T-helper 2 cell (primary cell): ENCODE measurements at regions not wholly inside any gene's neighbourhood (a gene's known extent, or its start where the extent isn't known, plus 50 kb on each side); places are given as distances from the start of the nearest gene placed in this dataset.
A peak's percentile ranks its signal among the peaks of the same experiment; 100 is the strongest.

Experiments
- DNase-seq, 5 experiments: peaks; one replicate each; pipeline versions ENCODE4 v3.0.0 to v3.0.0-alpha.2; 2012 to 2022

DNA sequence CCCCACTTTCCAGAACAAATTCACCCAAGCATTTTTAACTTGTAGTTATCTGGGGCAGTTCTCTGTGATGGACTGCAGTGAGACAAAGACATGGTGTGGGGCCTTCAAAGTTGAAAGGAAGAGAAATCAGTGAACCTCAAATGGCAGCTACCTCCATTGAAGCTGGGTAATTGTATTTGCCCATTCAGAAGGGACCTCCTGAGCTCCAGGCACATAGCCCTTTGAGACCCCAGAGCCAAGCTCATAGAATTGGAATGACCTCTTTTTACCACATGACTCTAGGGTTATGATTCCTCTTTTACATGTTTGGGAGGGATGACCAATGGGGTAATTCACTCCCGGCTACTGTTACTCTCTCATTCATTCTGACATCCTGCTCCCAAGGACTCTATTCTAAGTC, 368.4 kb upstream of the ITGA1 start:
- no peak for DNase-seq

DNA sequence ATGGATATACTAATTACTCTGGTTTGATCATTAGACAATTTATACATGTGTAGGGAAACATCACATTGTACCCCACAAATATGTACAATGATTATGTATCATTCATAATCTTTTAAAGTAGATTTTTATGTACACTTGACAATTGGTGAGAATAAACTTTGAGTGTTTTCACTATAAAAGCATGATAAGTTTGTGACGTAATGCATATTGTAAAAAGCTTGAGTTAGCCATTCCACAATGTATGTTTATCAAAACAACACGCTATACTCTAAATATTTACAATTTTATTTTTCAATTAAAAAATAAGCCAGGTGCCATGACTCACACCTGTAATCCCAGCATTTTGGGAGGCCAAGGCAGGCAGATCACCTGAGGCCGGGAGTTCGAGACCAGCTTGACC, 360.1 kb upstream of the ITGA1 start:
- DNase-seq, result no peak

DNA sequence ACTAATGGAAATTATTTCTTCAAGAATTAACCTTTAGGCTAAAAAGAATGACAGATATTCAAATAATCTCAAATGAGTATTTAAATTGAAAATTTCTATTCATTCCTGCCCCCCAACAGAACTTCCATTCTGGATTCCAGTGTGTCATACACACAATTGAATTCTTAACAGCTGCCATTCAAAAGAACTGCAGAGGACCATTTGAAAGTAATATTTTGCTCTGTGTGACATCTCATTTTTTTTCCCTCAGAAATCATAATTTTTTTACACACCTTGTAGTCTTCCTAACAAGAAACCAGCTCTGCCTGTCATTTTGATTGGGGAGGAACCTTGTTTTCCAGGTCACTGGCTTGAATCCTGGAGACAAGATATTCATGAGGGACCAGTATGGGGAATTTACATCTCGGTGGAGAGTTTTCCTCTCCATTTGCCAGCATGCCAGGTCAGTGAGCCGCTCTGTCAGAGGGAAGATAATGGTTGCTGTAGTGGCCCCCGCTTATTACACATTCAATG, 358.7 kb upstream of the ITGA1 start:
- DNase-seq, result no peak

DNA sequence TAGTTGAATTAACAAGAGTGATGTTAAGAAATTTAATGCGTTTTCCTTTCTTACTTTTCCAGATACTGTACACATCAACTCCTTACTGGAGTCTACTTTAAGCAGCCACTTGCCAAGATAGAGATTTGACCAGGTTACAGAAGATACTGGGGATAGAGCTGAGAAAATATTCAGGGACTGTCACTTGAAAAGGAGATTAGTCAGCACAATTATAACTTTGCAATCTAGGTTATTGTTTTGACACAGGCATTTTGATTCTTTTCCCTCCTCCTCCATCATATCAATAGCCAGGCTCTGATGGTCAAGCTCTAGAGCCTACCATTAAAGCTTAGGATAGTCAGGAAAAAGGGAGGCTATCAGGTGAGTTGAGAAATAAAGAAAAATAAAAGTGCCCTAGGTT, 345.9 kb upstream of the ITGA1 start:
- DNase-seq, result no peak

DNA sequence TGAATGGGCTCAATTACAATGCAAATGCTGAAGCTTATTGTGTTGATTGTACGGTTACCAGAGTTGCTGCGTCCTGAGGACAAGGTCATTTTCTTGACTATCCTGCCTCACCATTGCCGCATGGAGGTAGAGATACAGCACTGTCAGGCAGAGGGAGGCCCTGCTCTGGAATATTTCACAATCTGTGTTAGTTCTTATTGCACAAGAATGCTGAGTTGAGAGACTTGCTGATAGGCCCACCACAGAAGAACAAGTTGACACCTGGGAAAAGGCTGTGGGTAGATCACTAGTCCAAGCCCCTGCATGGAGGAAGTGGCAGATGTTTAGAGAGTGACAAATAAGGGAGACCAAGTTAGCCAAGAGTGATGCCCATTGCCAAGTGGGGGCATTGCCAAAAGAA, 344.5 kb upstream of the ITGA1 start:
- no peak for DNase-seq

DNA sequence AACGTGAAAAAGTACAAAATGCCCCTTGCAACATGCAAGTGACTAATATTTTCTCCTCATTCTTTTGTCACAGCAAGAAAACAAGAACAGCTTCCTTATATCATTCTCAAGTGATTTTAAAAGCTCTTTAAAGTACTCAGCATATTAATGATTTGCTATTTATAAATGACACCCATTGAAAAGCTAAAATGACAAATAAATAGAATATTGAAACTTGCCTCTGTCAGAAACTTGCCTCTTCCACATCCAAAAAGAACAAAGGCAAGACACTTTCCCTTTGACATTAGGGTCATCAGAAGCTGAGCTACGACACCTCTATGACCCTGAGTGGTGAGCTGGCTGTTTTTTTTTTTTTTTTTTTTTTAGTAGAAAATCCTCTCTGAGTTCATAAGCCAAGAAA, 339.6 kb upstream of the ITGA1 start:
- DNase-seq, result no peak

DNA sequence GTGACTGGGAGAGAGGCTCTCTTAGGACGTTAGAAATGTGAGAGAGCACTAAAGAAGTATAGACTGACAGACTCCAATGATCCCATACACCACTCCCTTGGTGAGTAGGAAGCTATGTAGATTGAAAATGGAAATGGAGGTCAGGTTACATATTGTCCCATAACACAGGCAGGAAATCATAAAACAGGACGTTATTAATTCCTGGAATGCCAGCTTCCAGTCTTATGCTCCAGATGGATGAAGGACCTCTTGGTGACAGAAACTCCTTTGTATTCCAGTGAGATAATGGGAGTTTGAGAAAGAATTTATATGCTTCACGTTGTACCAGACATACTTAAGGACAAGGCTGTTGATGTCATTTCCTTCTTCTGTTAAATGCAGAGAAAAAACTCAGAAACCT, 338.2 kb upstream of the ITGA1 start:
- no peak for DNase-seq

DNA sequence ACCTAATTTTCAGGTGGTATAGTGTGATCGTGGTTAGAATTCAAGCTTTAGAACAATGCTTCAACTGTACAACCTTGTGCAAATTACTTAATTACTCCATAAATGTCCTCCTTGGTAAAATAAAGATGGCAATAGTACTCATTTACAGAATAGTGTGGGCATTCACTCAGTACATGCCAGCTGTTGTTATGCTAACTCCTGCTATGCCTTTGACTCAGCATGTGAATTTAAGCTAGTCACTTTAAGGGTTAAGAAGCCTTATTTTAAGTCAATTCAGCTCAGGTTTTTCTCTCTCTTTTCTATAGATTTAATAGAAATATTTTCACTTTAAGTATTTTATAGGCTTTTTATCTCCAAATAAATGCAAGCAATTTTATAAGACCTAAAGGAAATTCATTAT, 335.6 kb upstream of the ITGA1 start:
- DNase-seq, result peak in 1 of 5 experiments; percentile 11

DNA sequence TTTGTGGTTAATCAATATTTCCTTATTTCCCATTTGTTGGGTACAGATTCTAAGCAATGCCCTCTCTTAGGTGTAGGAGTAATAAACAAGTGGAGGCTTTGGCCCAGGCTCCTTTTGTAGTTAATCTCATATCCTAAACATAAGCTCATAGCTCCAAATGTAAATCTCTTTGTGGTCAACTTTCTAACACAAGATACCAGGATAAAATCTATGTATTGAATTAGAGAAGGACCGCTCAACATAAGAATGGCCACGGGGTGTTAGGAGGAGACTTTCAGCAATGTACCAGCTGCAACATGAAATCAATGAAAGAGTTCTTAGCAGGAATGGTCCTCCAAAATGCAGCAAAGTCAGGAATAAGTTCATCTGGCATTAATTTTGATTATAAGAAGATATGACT, 334.5 kb upstream of the ITGA1 start:
- no peak for DNase-seq

DNA sequence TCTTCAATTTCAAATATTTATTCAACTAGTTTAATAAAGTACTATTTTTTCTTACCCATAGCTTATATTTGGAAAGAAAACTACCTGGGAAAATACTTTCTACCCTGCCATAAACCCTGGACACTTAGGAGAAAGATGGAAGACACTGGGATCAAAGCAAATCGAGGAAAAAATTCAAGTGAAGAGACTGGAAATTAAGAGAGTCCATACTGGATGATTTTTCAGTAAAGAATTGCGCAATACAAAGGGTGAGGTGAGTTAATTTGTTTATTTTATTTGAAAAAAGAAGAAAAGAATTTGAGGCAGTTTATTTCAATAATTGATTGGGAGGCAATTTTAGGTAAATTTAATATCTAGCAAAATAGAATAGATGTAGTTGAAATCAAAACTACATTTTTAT, 331.8 kb upstream of the ITGA1 start:
- no peak for DNase-seq

DNA sequence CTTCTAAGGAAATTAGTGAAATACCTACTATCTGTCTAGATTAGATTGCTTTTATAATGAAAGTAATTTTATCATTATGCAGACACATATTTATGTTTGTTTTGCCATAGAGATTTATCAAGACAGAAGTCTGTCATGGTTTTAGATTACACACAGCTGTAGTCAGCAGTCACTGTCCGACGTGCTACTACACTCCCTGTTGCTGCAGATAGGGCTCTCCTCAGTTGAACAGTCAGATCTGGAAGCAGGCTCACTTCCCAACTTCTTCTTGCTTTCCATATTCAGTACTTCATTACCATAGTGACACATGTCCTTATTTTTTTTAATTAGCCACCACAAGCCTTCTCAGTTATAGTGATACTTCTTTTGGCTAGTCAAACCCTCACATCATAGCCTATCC, 329.9 kb upstream of the ITGA1 start:
- no peak for DNase-seq

DNA sequence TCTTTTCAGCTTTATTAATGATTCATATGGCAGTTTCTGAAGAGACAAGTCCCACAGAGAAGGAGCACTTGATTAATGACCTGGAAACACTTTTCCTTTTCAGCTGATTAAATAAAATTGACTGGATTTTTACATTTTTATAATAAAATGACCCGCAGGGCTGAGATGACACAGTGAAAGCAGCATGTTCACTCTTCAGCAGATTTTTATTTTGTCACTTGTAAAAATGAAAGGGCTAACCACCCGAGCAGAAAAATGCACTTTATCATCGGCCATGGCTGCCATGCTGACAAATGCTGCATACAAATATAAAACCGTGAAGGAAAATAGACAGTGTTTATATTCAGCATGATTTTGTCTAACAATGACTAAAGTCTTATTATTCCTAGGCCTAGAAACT, 321.6 kb upstream of the ITGA1 start:
- no peak for DNase-seq

DNA sequence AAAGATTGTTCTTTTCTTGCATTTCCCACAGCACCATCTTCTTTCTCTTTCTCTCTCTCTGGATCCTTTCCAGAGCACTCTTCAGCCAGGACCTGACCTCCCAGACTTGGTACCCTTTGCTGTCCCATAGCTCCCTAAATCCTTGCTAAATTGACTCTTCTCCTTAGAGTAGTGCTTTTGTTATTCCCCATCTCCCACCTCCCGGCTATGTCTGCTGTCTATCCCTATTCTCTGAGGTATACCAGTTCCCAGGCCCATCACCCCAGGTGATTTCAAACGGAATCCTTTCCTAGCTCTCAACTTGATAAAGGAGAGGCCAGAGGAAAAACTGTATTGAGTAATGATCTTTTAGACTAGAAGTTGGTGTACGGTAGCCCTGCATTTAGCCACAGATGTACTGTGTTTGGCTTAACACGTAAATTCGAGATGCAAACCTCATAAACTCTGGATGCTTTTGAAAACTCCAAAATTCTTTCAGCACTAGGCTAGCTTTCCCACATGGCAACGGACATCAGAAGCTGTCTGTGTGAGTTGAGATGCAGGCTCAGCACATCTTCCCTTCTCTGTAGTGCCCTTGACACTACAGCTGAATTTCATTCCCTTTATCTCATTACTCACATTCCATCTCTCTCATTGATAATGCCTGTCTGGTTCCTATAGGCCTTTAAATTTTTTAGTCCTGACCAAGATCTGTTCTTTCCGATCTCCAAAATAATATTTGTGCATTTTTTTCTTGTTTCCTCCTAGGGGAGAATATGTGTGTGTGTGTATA, 320.8 kb upstream of the ITGA1 start:
- DNase-seq, result no peak

DNA sequence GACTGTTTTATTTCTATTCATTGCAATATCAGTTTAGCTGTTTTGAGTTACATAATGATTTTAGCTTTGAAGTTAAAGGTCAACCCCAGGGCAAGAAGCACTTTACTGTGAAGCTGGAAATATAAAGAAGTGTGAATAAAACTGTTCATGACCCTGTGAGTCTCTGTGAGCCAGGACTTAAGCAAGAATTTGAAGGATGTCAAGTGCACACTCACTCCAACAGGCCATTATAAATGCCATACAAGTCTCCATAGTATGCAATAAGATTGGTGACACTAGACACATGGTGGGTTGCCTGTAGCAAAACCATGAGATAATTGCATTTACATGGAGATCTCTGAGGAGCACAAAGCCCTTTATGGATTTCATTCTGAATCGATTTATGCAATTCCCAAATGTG, 318.7 kb upstream of the ITGA1 start:
- no peak for DNase-seq

DNA sequence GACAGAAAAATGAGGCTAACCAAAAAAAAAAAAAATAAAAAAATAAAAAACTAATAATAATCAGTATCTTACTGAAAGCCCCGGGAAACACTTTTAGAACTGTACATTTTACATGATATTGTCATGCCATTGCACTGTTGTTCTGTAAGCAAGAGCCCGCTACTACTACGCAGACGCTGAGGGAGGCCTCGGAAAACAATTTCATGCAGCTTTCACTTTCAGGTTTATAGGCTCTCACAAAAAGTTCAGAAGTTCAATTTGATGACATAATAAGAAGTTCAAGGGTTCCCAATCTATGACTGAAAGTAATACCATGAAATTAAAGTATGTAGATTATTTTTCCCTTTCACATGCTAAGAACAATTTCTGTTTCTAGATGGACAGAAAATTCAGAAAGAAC, 318.3 kb upstream of the ITGA1 start:
- peak in 1 of 5 experiments; percentile 46 for DNase-seq

DNA sequence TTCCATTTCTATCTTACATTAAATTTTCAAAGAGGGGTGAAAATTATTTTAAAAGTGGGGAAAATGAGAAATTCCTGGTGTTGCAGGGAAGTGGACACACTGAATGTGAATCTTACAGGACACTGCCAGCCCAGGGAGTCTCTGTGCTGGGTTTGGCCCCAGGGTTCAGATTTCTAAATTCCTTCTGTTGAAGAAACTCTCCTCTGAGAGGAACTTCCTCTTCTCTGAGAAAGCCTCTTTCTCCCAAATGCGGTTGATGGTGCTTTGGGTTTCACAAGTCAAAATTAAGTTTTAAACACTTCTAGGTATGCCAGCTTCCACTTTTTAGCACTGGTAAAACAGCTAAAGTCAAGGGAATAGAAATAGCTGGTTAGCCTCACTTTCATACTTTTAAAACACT, 317.9 kb upstream of the ITGA1 start:
- DNase-seq, result no peak

DNA sequence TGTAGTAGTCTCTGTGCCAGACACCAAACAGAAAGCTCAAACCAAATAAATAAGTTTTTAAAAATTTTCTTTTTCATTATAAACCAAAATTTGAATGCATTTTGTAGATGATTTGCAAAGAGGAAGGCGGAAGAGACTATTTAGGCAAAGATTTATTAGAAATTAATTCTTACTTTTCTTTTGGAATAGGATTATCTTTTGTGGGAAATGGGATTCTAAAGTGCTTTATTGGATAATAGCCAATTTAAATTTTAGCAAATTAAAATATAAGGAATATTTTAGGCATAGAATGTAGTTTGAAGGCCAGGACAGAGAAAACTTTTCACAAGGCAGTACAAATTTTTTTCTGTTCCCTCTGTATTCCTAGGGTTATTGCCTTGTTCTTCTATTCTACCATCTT, 311.4 kb upstream of the ITGA1 start:
- no peak for DNase-seq

DNA sequence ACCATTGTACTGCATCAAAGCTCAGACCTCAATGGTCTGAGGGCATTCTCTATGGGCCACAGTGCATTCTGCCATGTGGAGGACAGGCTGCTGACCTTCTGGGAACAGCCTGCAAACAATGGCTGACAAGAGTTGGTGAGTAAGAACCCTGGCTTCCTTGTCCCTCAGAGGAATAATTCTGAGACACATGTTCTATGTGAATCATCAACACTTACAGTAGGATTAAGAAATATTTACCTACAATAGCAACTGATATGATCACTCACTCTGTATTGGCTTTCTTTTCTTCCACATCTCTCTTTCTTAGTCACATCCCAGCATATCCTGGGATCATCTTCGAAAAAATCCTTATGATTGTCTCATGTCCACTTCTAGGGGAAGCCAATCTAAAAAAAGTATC, 306.5 kb upstream of the ITGA1 start:
- DNase-seq, result no peak

DNA sequence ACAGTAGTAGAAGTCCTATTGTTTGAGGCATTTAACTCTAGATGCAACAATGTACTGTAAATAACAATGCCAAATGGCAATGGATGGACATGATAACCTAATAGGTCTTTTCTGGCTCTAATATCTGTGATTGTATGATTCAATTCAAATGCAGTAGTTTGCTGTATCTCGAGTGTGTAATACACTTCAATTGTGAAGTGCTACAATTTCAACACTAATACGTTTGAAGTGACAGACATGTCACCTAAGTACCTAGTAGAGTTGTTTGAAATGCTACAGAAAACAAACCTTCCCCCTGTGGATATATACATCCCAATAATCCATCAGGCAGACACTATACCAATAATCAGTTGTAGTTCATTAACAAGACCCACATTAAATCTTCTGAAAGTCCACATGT, 305.9 kb upstream of the ITGA1 start:
- DNase-seq, result no peak

DNA sequence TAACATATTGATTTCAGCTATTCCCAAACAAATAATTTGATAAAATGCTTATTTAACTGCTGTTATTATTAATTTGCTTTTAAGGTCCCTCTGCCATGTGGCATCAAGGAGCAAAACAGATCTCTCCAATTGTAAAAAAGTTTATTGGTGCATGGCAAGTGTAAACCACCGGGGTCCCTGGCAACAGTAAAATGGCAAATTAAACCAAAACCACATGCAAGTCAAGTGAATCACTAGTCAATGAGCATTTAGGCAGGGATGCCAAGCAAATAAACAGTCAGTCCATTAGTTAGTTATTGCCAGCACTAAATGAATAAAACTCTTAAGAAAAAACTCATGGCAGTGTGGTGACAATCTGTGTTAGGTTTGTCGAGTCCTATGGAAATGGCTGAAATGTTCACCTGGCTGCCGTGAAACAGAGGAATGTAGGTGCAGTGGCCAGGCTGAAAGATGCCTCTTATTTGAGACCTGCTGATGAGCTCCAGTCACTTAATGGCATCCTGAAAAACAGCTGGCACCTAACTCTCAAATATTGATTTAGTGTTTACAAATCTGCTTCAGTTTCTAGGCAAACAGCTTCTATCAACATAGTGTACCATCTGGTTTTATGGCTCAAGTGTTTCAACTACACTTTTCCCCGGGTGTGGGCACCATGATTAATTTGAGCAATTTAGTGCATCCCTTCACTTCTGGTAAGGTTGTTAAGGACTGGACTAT, 296.5 kb upstream of the ITGA1 start:
- peak in 1 of 5 experiments; percentile 15 for DNase-seq

DNA sequence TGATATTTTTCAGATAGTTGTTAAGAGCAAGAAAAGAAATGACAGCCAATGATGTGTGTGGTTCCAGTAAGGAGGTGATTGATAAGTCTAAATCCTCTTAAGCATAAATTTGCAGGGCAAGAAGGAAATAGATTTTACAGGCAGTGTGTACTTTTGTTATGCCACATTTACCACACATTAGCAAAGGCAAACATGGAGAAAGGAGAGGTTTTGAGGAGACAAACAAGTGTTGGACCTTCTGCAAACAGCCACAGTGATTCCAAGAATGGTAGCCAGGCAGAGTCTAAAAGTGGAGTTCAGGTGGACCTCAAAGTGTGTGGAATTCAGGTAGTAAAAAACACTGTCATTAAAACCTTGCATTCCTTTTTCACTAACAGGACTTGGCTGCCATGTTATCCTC, 295.9 kb upstream of the ITGA1 start:
- no peak for DNase-seq

DNA sequence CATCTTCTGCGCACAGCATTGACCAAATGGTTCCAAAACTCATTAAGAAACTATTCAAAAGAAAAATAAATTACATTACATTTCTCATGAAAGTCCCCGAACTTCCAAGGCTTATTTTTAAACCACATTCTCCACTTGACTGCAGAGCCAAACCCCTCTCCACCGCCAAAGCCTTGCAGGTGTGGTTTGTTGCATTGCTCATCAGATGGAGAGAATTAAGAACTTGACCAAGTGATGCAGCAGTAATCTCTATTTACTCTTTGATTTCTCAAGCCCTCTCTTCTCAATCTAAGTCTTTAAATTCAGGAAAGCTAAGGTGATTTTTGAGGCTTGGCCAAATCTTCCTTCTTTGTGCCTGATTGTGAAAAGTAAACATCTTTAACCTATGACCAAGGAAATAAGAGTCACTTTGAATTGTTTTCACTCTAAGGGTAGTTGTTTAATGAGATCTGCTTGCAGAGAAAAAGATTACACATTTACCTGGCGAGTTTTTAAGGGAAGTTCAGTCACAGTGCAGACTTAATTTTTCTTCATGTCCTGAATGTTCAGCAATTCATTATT, 290.5 kb upstream of the ITGA1 start:
- no peak for DNase-seq

DNA sequence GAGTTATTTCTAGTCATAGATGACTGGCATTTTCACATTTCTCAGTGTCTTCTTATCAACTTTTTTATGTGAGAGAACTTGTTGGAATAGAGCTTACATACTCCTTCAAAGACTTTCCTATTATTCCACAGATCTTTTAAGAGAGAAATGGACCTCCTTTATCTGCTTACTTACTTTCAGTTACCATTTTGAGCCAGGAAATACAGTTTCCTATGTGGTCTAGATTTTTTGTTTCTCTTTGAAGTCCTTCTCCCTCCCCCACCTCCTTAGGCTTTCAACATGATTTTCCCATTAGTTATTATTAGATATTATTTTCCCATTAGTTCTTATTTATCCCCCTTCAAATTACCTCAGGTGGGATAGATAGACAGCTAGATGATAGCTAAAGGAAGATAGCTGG, 289.1 kb upstream of the ITGA1 start:
- DNase-seq, result no peak

DNA sequence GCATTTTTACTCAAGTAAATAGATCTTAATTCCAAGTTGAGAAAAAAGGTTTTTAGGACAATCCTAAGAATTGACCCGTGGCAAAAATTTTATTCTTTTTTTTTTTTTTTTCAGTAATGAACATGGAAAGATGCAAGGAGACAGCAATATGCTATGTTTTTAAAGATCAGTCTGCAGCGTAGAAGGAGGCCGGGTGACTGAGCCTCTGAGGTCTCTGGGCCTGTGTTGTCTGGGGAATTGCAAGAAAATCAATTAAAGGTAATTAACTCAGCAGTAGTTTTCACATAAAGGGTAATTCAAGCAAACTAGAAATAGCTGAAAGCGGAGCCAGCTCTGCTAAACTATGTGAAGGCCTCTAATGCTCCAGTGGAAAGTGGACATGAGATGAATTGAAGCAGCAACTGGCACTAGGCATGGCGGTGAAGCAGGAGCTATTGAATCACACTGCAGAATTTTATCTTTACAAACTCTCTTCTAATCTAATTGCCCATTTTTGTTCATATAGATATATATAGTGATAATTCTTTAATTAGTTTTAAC, 285.2 kb upstream of the ITGA1 start:
- no peak for DNase-seq
